Epithelial cell of proximal tubule (primary cell): ENCODE measurements at regions not wholly inside any gene's neighbourhood (a gene's known extent, or its start where the extent isn't known, plus 50 kb on each side); places are given as distances from the start of the nearest gene placed in this dataset.

Experiments
- DNase-seq: peaks from one replicate; pipeline ENCODE4 v3.0.0-alpha.2; 2011; ENCODE audit warnings: low read depth
- H3K4me3 ChIP-seq: 2 replicates; pipeline ENCODE4 v1.5.1; 2011; ENCODE audit warnings: low read depth, mild to moderate bottlenecking, low read length
- CTCF ChIP-seq: conservative IDR thresholded peaks from 2 replicates; pipeline ENCODE4 v1.5.1; 2012; ENCODE audit warnings: low read depth, mild to moderate bottlenecking, low read length

GRCh38 chr1:55423376-55423775 is 208.2 kb upstream of the USP24 start:
- TF ChIP-seq CTCF = no peak
- H3K4me3 ChIP-seq = no peak overlapping the region
- DNase-seq = no peak

GRCh38 chr1:55420929-55421716 is 206.0 kb upstream of the USP24 start:
- DNase-seq = no peak
- H3K4me3 ChIP-seq = no peak overlapping the region
- no peak for TF ChIP-seq CTCF

GRCh38 chr1:55420026-55420425 is 204.9 kb upstream of the USP24 start:
- TF ChIP-seq CTCF = no peak
- no peak for DNase-seq

GRCh38 chr1:55418208-55419000 is 203.2 kb upstream of the USP24 start:
- no peak for TF ChIP-seq CTCF
- H3K4me3 ChIP-seq = no peak overlapping the region
- DNase-seq = no peak

More at GRCh38 chr1:55420026-55420425, 204.9 kb upstream of the USP24 start:
- no peak overlapping the region for H3K4me3 ChIP-seq

GRCh38 chr1:55416164-55416842 is 201.1 kb upstream of the USP24 start:
- no peak overlapping the region for H3K4me3 ChIP-seq
- no peak for TF ChIP-seq CTCF
- no peak for DNase-seq

GRCh38 chr1:55413286-55413685 is 198.1 kb upstream of the USP24 start:
- DNase-seq = no peak
- TF ChIP-seq CTCF = no peak
- H3K4me3 ChIP-seq = no peak overlapping the region
